ENCODE measurements at regions not wholly inside any gene's neighbourhood (a gene's known extent, or its start where the extent isn't known, plus 50 kb on each side); places are given as distances from the start of the nearest gene placed in this dataset.

DNA sequence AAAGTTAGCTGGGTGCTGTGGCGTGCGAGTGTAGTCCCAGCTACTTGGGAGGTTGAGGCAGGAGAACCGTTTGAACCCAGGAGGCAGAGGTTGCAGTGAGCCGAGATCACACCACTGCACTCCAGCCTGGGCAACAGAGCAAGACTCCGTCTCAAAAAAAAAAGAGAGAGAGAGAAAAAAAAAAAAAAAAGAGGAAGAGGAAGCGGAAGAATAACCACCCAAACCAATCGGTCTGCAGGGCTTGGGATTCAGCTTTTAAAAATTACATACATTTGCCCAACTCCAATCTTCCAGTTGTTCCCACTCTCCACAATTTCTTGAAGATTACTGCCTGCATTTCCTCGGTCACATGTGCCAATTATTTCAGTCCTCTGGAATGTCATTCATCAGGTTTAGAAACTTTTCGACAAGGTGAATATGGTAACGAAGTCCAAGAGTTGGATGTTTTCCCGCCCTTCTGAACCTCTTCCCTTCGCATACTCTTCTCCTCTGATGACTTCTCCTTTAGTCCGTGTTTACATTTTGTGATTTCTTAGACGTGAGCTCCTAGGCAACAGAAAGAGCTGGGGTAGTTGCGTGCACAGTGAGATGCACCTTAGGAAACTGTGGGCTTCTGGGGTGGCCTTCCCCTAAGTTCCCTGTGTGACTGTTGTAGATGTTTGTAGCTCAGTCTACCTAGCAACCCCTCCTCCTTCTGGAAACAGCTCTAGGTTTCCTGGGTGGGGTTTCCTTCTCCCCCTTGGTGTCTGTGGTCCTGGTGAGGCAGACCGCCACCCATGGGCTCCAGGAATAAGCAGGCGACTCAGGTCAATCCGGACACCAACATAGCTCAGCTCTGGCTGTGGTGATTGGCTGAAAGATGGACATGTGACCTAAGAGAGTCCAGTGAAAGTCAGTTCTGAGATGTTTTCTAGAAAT, 63.0 kb upstream of the NCOA3 start:
- TF ChIP-seq, protein P1, sequence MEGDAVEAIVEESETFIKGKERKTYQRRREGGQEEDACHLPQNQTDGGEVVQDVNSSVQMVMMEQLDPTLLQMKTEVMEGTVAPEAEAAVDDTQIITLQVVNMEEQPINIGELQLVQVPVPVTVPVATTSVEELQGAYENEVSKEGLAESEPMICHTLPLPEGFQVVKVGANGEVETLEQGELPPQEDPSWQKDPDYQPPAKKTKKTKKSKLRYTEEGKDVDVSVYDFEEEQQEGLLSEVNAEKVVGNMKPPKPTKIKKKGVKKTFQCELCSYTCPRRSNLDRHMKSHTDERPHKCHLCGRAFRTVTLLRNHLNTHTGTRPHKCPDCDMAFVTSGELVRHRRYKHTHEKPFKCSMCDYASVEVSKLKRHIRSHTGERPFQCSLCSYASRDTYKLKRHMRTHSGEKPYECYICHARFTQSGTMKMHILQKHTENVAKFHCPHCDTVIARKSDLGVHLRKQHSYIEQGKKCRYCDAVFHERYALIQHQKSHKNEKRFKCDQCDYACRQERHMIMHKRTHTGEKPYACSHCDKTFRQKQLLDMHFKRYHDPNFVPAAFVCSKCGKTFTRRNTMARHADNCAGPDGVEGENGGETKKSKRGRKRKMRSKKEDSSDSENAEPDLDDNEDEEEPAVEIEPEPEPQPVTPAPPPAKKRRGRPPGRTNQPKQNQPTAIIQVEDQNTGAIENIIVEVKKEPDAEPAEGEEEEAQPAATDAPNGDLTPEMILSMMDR (IDR thresholded peaks at IDR 0.05), result no peak
- no peak for TF ChIP-seq EZH2 (IDR thresholded peaks at IDR 0.05)

Data from neural progenitor cell (in vitro differentiated cells).